ENCODE measurements at regions not wholly inside any gene's neighbourhood (a gene's known extent, or its start where the extent isn't known, plus 50 kb on each side); places are given as distances from the start of the nearest gene placed in this dataset.

- no peak for DNase-seq
These were observed 443.9 kb downstream of the TLE1 start for GRCh38 chr9:81245254-81245956.

- DNase-seq, result no peak
These were observed 444.7 kb downstream of the TLE1 start for GRCh38 chr9:81244631-81245030.

GRCh38 chr9:81242866-81243265 lies 446.5 kb downstream of the TLE1 start:
- DNase-seq, result no peak

GRCh38 chr9:81239388-81239787 lies 450.0 kb downstream of the TLE1 start:
- DNase-seq, result no peak

GRCh38 chr9:81237565-81238231 lies 451.6 kb downstream of the TLE1 start:
- DNase-seq, result no peak

GRCh38 chr9:81234924-81235610 lies 454.3 kb downstream of the TLE1 start:
- DNase-seq, result no peak

GRCh38 chr9:81231011-81231410 lies 458.3 kb downstream of the TLE1 start:
- DNase-seq, result no peak

- DNase-seq, result no peak
These were observed 461.7 kb downstream of the TLE1 start for GRCh38 chr9:81227507-81228245.

- no peak for DNase-seq
These were observed 463.8 kb downstream of the TLE1 start for GRCh38 chr9:81225596-81225995.

- DNase-seq, result no peak
These were observed 464.9 kb downstream of the TLE1 start for GRCh38 chr9:81224166-81225081.

GRCh38 chr9:81214975-81215374 lies 474.4 kb downstream of the TLE1 start:
- no peak for DNase-seq

- DNase-seq, result no peak
These were observed 475.9 kb downstream of the TLE1 start for GRCh38 chr9:81213456-81213855.

GRCh38 chr9:81211741-81212140 lies 477.6 kb downstream of the TLE1 start:
- no peak for DNase-seq

- no peak for DNase-seq
These were observed 481.7 kb downstream of the TLE1 start for GRCh38 chr9:81207651-81208050.

GRCh38 chr9:81202292-81202691 lies 487.1 kb downstream of the TLE1 start:
- no peak for DNase-seq

GRCh38 chr9:81195206-81195605 lies 494.1 kb downstream of the TLE1 start:
- DNase-seq, result no peak

- DNase-seq, result no peak
These were observed 495.7 kb downstream of the TLE1 start for GRCh38 chr9:81193362-81194339.

GRCh38 chr9:81191222-81191621 lies 498.1 kb downstream of the TLE1 start:
- DNase-seq, result no peak

GRCh38 chr9:81190659-81191058 lies 498.7 kb downstream of the TLE1 start:
- no peak for DNase-seq

GRCh38 chr9:81183761-81184160 lies 505.6 kb downstream of the TLE1 start:
- no peak for DNase-seq

- no peak for DNase-seq
These were observed 506.9 kb downstream of the TLE1 start for GRCh38 chr9:81182431-81182830.
